GM21526 (cell line): ENCODE measurements at regions not wholly inside any gene's neighbourhood (a gene's known extent, or its start where the extent isn't known, plus 50 kb on each side); places are given as distances from the start of the nearest gene placed in this dataset.
"Not testable (repeated sequence)": the region's sequence is repeated elsewhere in the genome, so short reads cannot be mapped to it uniquely, and the experiment has no call there.

Experiments used
- ATAC-seq: cut with Tn5 transposase; IDR thresholded peaks from one replicate; pipeline ENCODE4 v1.9.1; 2021; ENCODE audit warnings: moderate library complexity; ENCODE audit not compliant: unreplicated experiment, low FRiP score

- no peak for ATAC-seq
Observed at GRCh38 chr1:182172699-182173098, 111.2 kb upstream of the ZNF648 start.

GRCh38 chr1:182170891-182171461, 109.5 kb upstream of the ZNF648 start:
- ATAC-seq, result no peak

GRCh38 chr1:182169203-182169602, 107.7 kb upstream of the ZNF648 start:
- no peak for ATAC-seq

GRCh38 chr1:182166750-182167149, 105.2 kb upstream of the ZNF648 start:
- no peak for ATAC-seq

GRCh38 chr1:182166321-182166720, 104.8 kb upstream of the ZNF648 start:
- no peak for ATAC-seq

- no peak for ATAC-seq
Observed at GRCh38 chr1:182164273-182164672, 102.8 kb upstream of the ZNF648 start.

- ATAC-seq, result no peak
Observed at GRCh38 chr1:182163821-182164223, 102.3 kb upstream of the ZNF648 start.

GRCh38 chr1:182159443-182159842, 97.9 kb upstream of the ZNF648 start:
- ATAC-seq, result no peak

- ATAC-seq, result no peak
Observed at GRCh38 chr1:182157187-182157586, 95.7 kb upstream of the ZNF648 start.

- not testable (repeated sequence) for ATAC-seq
Observed at GRCh38 chr1:182154425-182154824, 92.9 kb upstream of the ZNF648 start.

GRCh38 chr1:182149411-182149965, 88.0 kb upstream of the ZNF648 start:
- no peak for ATAC-seq

GRCh38 chr1:182147951-182148350, 86.4 kb upstream of the ZNF648 start:
- no peak for ATAC-seq

- peak; percentile 79 for ATAC-seq
Observed at GRCh38 chr1:182147136-182147820, 85.8 kb upstream of the ZNF648 start.

GRCh38 chr1:182146286-182146685, 84.8 kb upstream of the ZNF648 start:
- no peak for ATAC-seq

- ATAC-seq, result no peak
Observed at GRCh38 chr1:182145441-182145840, 83.9 kb upstream of the ZNF648 start.

- no peak for ATAC-seq
Observed at GRCh38 chr1:182144646-182145030, 83.1 kb upstream of the ZNF648 start.

- no peak for ATAC-seq
Observed at GRCh38 chr1:182143825-182144645, 82.5 kb upstream of the ZNF648 start.

- no peak for ATAC-seq
Observed at GRCh38 chr1:182143154-182143657, 81.7 kb upstream of the ZNF648 start.

GRCh38 chr1:182142621-182143020, 81.1 kb upstream of the ZNF648 start:
- no peak for ATAC-seq

GRCh38 chr1:182141040-182141439, 79.5 kb upstream of the ZNF648 start:
- ATAC-seq, result no peak

- ATAC-seq, result no peak
Observed at GRCh38 chr1:182139496-182139895, 78.0 kb upstream of the ZNF648 start.
